HEK293T (cell line): ENCODE measurements at regions not wholly inside any gene's neighbourhood (a gene's known extent, or its start where the extent isn't known, plus 50 kb on each side); places are given as distances from the start of the nearest gene placed in this dataset.

Experiments
- FOXM1 ChIP-seq: fragments of 450-650 bp; IDR thresholded peaks from 2 replicates; pipeline ENCODE4 v1.6.1; 2017; ENCODE audit warnings: mild to moderate bottlenecking, borderline replicate concordance
- SP1 ChIP-seq: fragments of 450-650 bp; IDR thresholded peaks from 2 replicates; pipeline ENCODE4 v1.6.1; 2017

- TF ChIP-seq FOXM1 (no peak), SP1 (no peak)
These were observed 65.3 kb downstream of the OR13A1 start for GRCh38 chr10:45249978-45250693.
